BLaER1 treated with 17β-estradiol and CSF1 and Interleukin-3, amounts not matched to agents 10 nM and 100 nM (cell line): ENCODE measurements at regions not wholly inside any gene's neighbourhood (a gene's known extent, or its start where the extent isn't known, plus 50 kb on each side); places are given as distances from the start of the nearest gene placed in this dataset.

Source experiments
- H3K27ac ChIP-seq, 11 experiments: shearing (Covaris generic); formaldehyde crosslinking; 2 replicates each; pipeline ENCODE4 v1.8.1; 2022
- H3K27me3 ChIP-seq, 11 experiments: shearing (Covaris generic); formaldehyde crosslinking; 2 replicates each; pipeline ENCODE4 v1.8.1; 2022
- H3K36me3 ChIP-seq, 11 experiments: shearing (Covaris generic); formaldehyde crosslinking; 2 replicates each; pipeline ENCODE4 v1.8.1; 2022
- H3K4me1 ChIP-seq, 10 experiments: shearing (Covaris generic); formaldehyde crosslinking; 2 replicates each; pipeline ENCODE4 v1.8.1; 2022
- H3K4me2 ChIP-seq, 11 experiments: shearing (Covaris generic); formaldehyde crosslinking; 2 replicates each; pipeline ENCODE4 v1.8.1; 2022
- H3K4me3 ChIP-seq, 10 experiments: shearing (Covaris generic); formaldehyde crosslinking; 2 replicates each; pipeline ENCODE4 v1.8.1; 2022
- H3K9ac ChIP-seq, 11 experiments: shearing (Covaris generic); formaldehyde crosslinking; 2 replicates each; pipeline ENCODE4 v1.8.1; 2022
- H3K9me3 ChIP-seq, 11 experiments: shearing (Covaris generic); formaldehyde crosslinking; replicated peaks in 1 of 11; 2 replicates each; pipeline ENCODE4 v1.8.1; 2022
- H4K20me1 ChIP-seq, 11 experiments: shearing (Covaris generic); formaldehyde crosslinking; 2 replicates each; pipeline ENCODE4 v1.8.1; 2022
- Cebpa-rat ChIP-seq, 11 experiments: shearing (Covaris generic); IDR thresholded peaks; 2 replicates each; pipeline ENCODE4 v1.8.1; 2022

DNA sequence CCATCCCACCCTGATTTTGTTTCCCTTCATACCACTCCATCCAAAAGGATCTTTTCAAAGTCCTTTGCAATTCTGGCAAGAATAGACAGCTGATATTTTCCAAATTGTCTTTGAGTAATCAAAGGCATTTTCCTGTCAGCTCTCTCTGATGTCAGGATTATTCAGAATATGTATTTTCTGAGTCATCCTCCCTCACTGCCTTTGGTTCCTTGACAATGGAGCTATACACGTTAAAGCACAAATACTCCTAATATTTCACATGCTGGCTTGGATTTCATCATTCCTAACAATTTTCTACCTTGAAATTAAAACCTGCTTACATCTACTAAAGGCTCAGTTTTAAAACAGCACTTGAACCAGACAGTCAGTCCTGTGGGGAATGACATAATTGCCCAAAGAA, 379.4 kb downstream of the GADD45G start:
- H3K4me3 ChIP-seq, result no peak overlapping the region
- H3K27me3 ChIP-seq, result no peaks in the 10 kb centered on the region
- H4K20me1 ChIP-seq, result no peaks in the 10 kb centered on the region
- peaks cover 0 to 15% (median 0%) of the 10 kb centered on the region in 11 experiments; a peak in 3 of 22 replicates for H3K9me3 ChIP-seq
- no peak overlapping the region for H3K9ac ChIP-seq
- TF ChIP-seq Cebpa-rat (IDR thresholded peaks at IDR 0.05), result no peak
- H3K4me1 ChIP-seq, result peaks cover 0 to 14% (median 4%) of the 10 kb centered on the region in 10 experiments; a peak in 10 of 20 replicates
- H3K4me2 ChIP-seq, result no peak overlapping the region
- no peak overlapping the region for H3K27ac ChIP-seq
- no peaks in the 10 kb centered on the region for H3K36me3 ChIP-seq

DNA sequence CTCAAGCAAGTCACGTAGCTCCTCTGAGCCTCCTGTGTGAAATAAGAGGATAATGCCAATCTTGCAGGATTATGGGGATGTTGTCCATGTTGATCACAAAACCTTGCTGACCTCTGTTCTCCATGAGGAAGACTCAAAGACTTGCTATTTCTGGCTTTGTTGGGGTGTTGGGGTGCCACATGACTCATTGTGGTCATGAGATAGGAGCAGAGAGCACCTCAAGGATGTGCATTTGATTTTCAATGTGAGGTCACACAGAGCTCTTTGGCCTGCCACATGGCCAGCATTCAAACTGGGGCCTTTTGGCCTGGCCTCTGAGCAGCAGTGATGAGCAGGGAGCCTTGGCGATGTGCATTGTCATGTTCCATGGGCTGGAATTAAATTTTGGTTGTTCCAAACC, 380.3 kb downstream of the GADD45G start:
- no peaks in the 10 kb centered on the region for H4K20me1 ChIP-seq
- no peaks in the 10 kb centered on the region for H3K36me3 ChIP-seq
- peaks cover 0 to 18% (median 7%) of the 10 kb centered on the region in 10 experiments; a peak in 10 of 20 replicates for H3K4me1 ChIP-seq
- H3K9ac ChIP-seq, result no peak overlapping the region
- H3K9me3 ChIP-seq, result peaks cover 0 to 15% (median 0%) of the 10 kb centered on the region in 11 experiments; a peak in 3 of 22 replicates
- no peak for TF ChIP-seq Cebpa-rat (IDR thresholded peaks at IDR 0.05)
- H3K4me3 ChIP-seq, result no peak overlapping the region
- no peaks in the 10 kb centered on the region for H3K27me3 ChIP-seq
- H3K27ac ChIP-seq, result no peak overlapping the region
- 0 out of 22 replicates have a peak overlapping the region, but pooled peaks of 2 of the 11 experiments have one; percentile 2 to 12 for H3K4me2 ChIP-seq

DNA sequence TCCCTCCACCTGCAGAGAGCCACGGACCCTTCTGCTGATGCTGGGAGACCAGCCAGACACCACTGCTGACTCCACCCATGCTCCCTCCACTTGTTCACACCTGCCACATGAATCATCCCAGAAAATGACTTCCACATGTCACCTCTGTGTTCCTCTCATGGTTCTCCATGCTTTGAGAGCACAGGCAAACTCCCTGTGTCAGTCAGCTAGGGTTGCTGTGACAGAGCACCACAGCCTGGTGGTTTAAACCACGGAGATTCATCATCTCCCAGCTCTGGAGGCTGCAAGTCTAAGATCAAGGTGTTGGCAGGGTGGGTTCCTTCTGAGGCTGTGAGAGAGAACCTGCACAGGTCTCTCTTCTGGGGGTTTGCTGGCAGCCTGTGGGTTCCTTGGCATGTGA, 381.4 kb downstream of the GADD45G start:
- H3K9me3 ChIP-seq, result peaks cover 0 to 15% (median 0%) of the 10 kb centered on the region in 11 experiments; a peak in 3 of 22 replicates
- H3K4me2 ChIP-seq, result no peak overlapping the region
- H4K20me1 ChIP-seq, result no peaks in the 10 kb centered on the region
- H3K4me3 ChIP-seq, result no peak overlapping the region
- no peaks in the 10 kb centered on the region for H3K27me3 ChIP-seq
- no peaks in the 10 kb centered on the region for H3K36me3 ChIP-seq
- no peak overlapping the region for H3K27ac ChIP-seq
- TF ChIP-seq Cebpa-rat (IDR thresholded peaks at IDR 0.05), result no peak
- H3K4me1 ChIP-seq, result peaks cover 0 to 18% (median 7%) of the 10 kb centered on the region in 10 experiments; a peak in 10 of 20 replicates
- no peak overlapping the region for H3K9ac ChIP-seq

GRCh38 chr9:89988458-89988857, 383.6 kb downstream of the GADD45G start:
- Histone ChIP-seq H3K4me1 (peaks cover 15 to 29% (median 22%) of the 10 kb centered on the region in 10 experiments), H3K9ac (no peak overlapping the region), H3K36me3 (no peaks in the 10 kb centered on the region), H3K4me3 (no peak overlapping the region), H3K27ac (no peak overlapping the region), H4K20me1 (no peaks in the 10 kb centered on the region), H3K4me2 (0 out of 22 replicates have a peak overlapping the region, but pooled peaks of 1 of the 11 experiments have one; percentile 26), H3K9me3 (peaks cover 0 to 7% (median 0%) of the 10 kb centered on the region in 11 experiments; a peak in 3 of 22 replicates), H3K27me3 (no peaks in the 10 kb centered on the region)
- TF ChIP-seq Cebpa-rat (IDR thresholded peaks at IDR 0.05), result no peak

- Histone ChIP-seq H3K9me3 (no peaks in the 10 kb centered on the region), H3K9ac (no peak overlapping the region), H3K4me3 (no peak overlapping the region), H3K27me3 (no peaks in the 10 kb centered on the region), H3K4me1 (peaks cover 40 to 53% (median 46%) of the 10 kb centered on the region in 10 experiments), H3K4me2 (peak overlapping the region in 2 of 11 experiments; percentile 58 to 72; a peak in 1 of 22 replicates), H3K27ac (no peak overlapping the region), H4K20me1 (no peaks in the 10 kb centered on the region), H3K36me3 (no peaks in the 10 kb centered on the region)
- no peak for TF ChIP-seq Cebpa-rat (IDR thresholded peaks at IDR 0.05)
Measured at GRCh38 chr9:89991204-89991790, 386.5 kb downstream of the GADD45G start.

GRCh38 chr9:89992326-89993198, 387.8 kb downstream of the GADD45G start:
- Histone ChIP-seq H3K9ac (0 out of 22 replicates have a peak overlapping the region, but pooled peaks of 1 of the 11 experiments have one; percentile 37), H3K4me2 (peak overlapping the region in 10 of 11 experiments; percentile 48 to 84 (median 67); a peak in 19 of 22 replicates), H3K4me1 (peaks cover 40 to 53% (median 46%) of the 10 kb centered on the region in 10 experiments), H4K20me1 (no peaks in the 10 kb centered on the region), H3K27me3 (no peaks in the 10 kb centered on the region), H3K9me3 (no peaks in the 10 kb centered on the region), H3K36me3 (no peaks in the 10 kb centered on the region), H3K27ac (no peak overlapping the region), H3K4me3 (no peak overlapping the region)
- TF ChIP-seq Cebpa-rat (IDR thresholded peaks at IDR 0.05), result no peak

GRCh38 chr9:89993678-89994630, 389.1 kb downstream of the GADD45G start:
- H3K9ac ChIP-seq, result peak overlapping the region in 1 of 11 experiments; percentile 8; a peak in 1 of 22 replicates
- no peaks in the 10 kb centered on the region for H4K20me1 ChIP-seq
- no peak overlapping the region for H3K4me3 ChIP-seq
- peak in 1 of 11 experiments; percentile 23; a peak in 1 of 22 replicates for TF ChIP-seq Cebpa-rat (IDR thresholded peaks at IDR 0.05)
- peak overlapping the region in 3 of 11 experiments; percentile 3 to 46 (median 33); a peak in 5 of 22 replicates for H3K27ac ChIP-seq
- H3K9me3 ChIP-seq, result no peaks in the 10 kb centered on the region
- peaks cover 38 to 54% (median 47%) of the 10 kb centered on the region in 10 experiments for H3K4me1 ChIP-seq
- H3K4me2 ChIP-seq, result peak overlapping the region; percentile 15 to 84 (median 61); a peak in 19 of 22 replicates
- no peaks in the 10 kb centered on the region for H3K27me3 ChIP-seq
- H3K36me3 ChIP-seq, result no peaks in the 10 kb centered on the region

- peak overlapping the region in 4 of 11 experiments; percentile 11 to 45 (median 32); a peak in 6 of 22 replicates for H3K27ac ChIP-seq
- peak overlapping the region in 9 of 11 experiments; percentile 3 to 84 (median 61); a peak in 14 of 22 replicates for H3K4me2 ChIP-seq
Measured at GRCh38 chr9:89994988-89995613, 390.3 kb downstream of the GADD45G start.

More at GRCh38 chr9:89994988-89995613, 390.3 kb downstream of the GADD45G start:
- Histone ChIP-seq H3K4me1 (peaks cover 42 to 63% (median 54%) of the 10 kb centered on the region in 10 experiments), H3K9me3 (no peaks in the 10 kb centered on the region), H3K36me3 (no peaks in the 10 kb centered on the region), H3K27me3 (no peaks in the 10 kb centered on the region), H4K20me1 (no peaks in the 10 kb centered on the region), H3K4me3 (no peak overlapping the region), H3K9ac (no peak overlapping the region)
- TF ChIP-seq Cebpa-rat (IDR thresholded peaks at IDR 0.05), result no peak
